ENCODE measurements at regions not wholly inside any gene's neighbourhood (a gene's known extent, or its start where the extent isn't known, plus 50 kb on each side); places are given as distances from the start of the nearest gene placed in this dataset.
"Not testable (repeated sequence)": the region's sequence is repeated elsewhere in the genome, so short reads cannot be mapped to it uniquely, and the experiment has no call there.

DNA sequence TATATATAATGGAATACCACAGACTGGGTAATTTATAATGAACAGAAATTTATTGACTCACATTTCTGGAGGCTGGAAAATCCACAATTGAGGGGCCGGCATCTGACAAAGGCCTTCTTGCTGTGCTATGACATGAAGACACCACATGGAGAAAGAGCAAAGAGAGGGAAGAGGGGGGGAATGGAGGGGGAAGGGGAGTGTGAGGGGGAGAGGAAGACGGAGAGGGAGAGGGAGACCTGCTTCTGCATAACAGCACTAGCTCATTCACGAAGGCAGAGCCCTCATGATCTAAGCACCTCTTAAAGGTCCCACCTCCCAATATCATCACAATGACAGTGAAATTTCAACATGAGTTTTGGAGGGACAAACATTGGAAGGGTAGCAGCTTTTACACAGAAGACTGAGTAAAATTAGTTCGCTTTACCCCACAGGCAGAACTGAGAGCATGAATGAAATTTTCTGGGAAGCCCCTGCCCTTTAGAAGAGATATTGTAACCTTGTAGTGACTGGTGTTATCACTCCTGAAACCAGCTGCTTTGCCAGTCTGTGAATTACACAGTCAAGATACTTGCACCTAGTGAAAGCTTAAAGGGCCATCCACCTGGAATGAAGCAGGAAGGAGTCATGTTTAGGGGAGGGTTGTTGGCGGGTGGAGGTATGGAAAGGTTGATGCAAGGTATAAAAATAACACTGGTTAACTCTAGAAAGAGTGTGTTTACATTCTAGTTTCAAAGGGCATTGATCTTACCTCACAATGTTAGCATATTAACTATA, 793.0 kb upstream of the TPTE start:
- TF ChIP-seq, protein P1, sequence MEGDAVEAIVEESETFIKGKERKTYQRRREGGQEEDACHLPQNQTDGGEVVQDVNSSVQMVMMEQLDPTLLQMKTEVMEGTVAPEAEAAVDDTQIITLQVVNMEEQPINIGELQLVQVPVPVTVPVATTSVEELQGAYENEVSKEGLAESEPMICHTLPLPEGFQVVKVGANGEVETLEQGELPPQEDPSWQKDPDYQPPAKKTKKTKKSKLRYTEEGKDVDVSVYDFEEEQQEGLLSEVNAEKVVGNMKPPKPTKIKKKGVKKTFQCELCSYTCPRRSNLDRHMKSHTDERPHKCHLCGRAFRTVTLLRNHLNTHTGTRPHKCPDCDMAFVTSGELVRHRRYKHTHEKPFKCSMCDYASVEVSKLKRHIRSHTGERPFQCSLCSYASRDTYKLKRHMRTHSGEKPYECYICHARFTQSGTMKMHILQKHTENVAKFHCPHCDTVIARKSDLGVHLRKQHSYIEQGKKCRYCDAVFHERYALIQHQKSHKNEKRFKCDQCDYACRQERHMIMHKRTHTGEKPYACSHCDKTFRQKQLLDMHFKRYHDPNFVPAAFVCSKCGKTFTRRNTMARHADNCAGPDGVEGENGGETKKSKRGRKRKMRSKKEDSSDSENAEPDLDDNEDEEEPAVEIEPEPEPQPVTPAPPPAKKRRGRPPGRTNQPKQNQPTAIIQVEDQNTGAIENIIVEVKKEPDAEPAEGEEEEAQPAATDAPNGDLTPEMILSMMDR (IDR thresholded peaks at IDR 0.05), result not testable (repeated sequence)
- TF ChIP-seq POLR2A (IDR thresholded peaks at IDR 0.05); POLR2AphosphoS5 (IDR thresholded peaks at IDR 0.05; ENCODE audit: insufficient read depth in 1 of 2, low read depth in 1 of 2): not testable (repeated sequence)
